Stomach (tissue), 4 donors: ENCODE measurements at regions not wholly inside any gene's neighbourhood (a gene's known extent, or its start where the extent isn't known, plus 50 kb on each side); places are given as distances from the start of the nearest gene placed in this dataset.

Experiments
- EP300 ChIP-seq: sonication (generic); formaldehyde crosslinking; IDR thresholded peaks from one replicate; pipeline ENCODE4 v1.6.1; 2017; ENCODE audit warnings: antibody characterized with exemption
- POLR2A ChIP-seq, 4 donors: fragments of 450-650 bp; IDR thresholded peaks; one replicate each; pipeline ENCODE4 v1.6.1; 2016; ENCODE audit warnings: antibody characterized with exemption in 4 of 4, control low read depth in 2 of 4, mild to moderate bottlenecking in 1 of 4, moderate library complexity in 1 of 4
- POLR2AphosphoS5 ChIP-seq, 3 donors: sonication (generic); formaldehyde crosslinking; IDR thresholded peaks; one replicate each; pipeline ENCODE4 v1.6.1; 2016; ENCODE audit warnings: antibody characterized with exemption in 3 of 3
- TF ChIP-seq, protein P1 (sequence below), 7 experiments: fragments of 450-650 bp in 4 of 7; fragments of 200-600 bp in 3 of 7; sonication (generic) in 3 of 7; IDR thresholded peaks; one replicate each; pipeline ENCODE4 v1.5.1; 2016 to 2019; ENCODE audit warnings: antibody characterized with exemption in 7 of 7, control low read depth in 2 of 7, mild to moderate bottlenecking in 1 of 7

DNA sequence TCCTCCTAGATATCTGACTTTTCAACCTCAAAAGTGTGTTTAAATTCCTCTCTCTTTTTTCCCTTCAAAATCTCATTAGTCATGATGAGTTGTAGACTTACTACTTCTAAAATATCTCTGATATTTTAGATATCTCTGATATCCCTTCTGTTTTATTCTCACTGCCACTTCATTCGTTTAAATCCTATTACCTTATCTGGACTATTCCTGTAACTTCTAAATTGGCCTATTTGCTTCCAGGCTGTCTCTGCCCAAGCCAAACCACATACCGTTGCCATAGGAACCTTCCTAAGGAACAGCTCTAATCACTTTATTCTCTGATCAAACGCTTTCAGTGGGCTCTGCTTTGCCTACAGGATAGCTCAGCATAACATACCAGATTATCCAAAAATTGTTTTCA lies 333.1 kb upstream of the CHRM3 start:
- TF ChIP-seq, protein P1, sequence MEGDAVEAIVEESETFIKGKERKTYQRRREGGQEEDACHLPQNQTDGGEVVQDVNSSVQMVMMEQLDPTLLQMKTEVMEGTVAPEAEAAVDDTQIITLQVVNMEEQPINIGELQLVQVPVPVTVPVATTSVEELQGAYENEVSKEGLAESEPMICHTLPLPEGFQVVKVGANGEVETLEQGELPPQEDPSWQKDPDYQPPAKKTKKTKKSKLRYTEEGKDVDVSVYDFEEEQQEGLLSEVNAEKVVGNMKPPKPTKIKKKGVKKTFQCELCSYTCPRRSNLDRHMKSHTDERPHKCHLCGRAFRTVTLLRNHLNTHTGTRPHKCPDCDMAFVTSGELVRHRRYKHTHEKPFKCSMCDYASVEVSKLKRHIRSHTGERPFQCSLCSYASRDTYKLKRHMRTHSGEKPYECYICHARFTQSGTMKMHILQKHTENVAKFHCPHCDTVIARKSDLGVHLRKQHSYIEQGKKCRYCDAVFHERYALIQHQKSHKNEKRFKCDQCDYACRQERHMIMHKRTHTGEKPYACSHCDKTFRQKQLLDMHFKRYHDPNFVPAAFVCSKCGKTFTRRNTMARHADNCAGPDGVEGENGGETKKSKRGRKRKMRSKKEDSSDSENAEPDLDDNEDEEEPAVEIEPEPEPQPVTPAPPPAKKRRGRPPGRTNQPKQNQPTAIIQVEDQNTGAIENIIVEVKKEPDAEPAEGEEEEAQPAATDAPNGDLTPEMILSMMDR (IDR thresholded peaks at IDR 0.05) = no peak
- TF ChIP-seq POLR2AphosphoS5 (IDR thresholded peaks at IDR 0.05) (no peak), POLR2A (IDR thresholded peaks at IDR 0.05) (no peak), EP300 (no peak)
